K562 (cell line): ENCODE measurements at regions not wholly inside any gene's neighbourhood (a gene's known extent, or its start where the extent isn't known, plus 50 kb on each side); places are given as distances from the start of the nearest gene placed in this dataset.

Experiments
- ATAC-seq: fragments of 200-7000 bp; cut with Tn5 transposase; 3 replicates; pipeline ENCODE4 v1.9.1; 2020; ENCODE audit warnings: moderate library complexity
- BruUV-seq: library from RNA; stranded (reverse); fragments of 400-500 nt; replicated peaks from 2 replicates; lab custom pipeline; 2021; lab: Mats Ljungman, UMichigan
- CTCF ChIA-PET: fragments of 300-600 bp; formaldehyde crosslinking; extraction: SDS; loops from one replicate; lab custom pipeline; 2021; ENCODE audit warnings: low intra/inter-chr PET ratio; lab: Yijun Ruan, JAX
- POLR2A ChIA-PET: fragments of 300-600, 350-650 bp; sonication (Branson Sonifier 250); formaldehyde crosslinking; extraction: SDS; loops from one replicate; lab custom pipeline; 2021; ENCODE audit warnings: antibody characterized with exemption, inconsistent platforms; lab: Yijun Ruan, JAX
- DNase-seq, 4 experiments: peaks; one replicate each; pipeline versions ENCODE4 v3.0.0 to v3.0.0-alpha.2; 2011 to 2018; ENCODE audit warnings: low spot score in 3 of 4, mixed read lengths in 3 of 4; ENCODE audit errors: extremely low read depth in 1 of 4
- FAIRE-seq: peaks from 2 replicates; lab custom pipeline; 2011; peaks lifted over from hg19 to GRCh38; lab: Jason Lieb, UNC
- H2AFZ ChIP-seq: 2 replicates; pipeline ENCODE4 v1.6.0; 2011; ENCODE audit warnings: low read depth, low read length, control low read depth, inconsistent platforms
- H3K27ac ChIP-seq: fragments of 200-600 bp; 3 replicates; pipeline ENCODE4 v1.8.0; 2011; ENCODE audit warnings: low read depth, mild to moderate bottlenecking, control low read depth, inconsistent platforms, low read length, moderate library complexity, mixed read lengths; ENCODE audit errors: extremely low read depth
- H3K27me3 ChIP-seq, 2 experiments: fragments of 300-600 bp in 1 of 2; 2 replicates in 1 of 2; 3 replicates in 1 of 2; pipeline versions ENCODE4 v1.6.0 to v1.8.0; 2011; ENCODE audit warnings: inconsistent platforms in 2 of 2, low read length in 2 of 2, mild to moderate bottlenecking in 1 of 2, mixed read lengths in 1 of 2, moderate library complexity in 1 of 2; ENCODE audit not compliant: control insufficient read depth in 2 of 2, insufficient read depth in 2 of 2
- H3K36me3 ChIP-seq: fragments of 300-600 bp; 3 replicates; pipeline ENCODE4 v1.8.0; 2011; ENCODE audit warnings: mild to moderate bottlenecking, low read length, inconsistent platforms; ENCODE audit not compliant: control insufficient read depth, insufficient read depth
- H3K4me1 ChIP-seq, 2 experiments: fragments of 200-600 bp in 1 of 2; replicated peaks in 1 of 2; 2 replicates in 1 of 2; 3 replicates in 1 of 2; pipeline versions ENCODE4 v1.5.1 to v1.8.0; 2011; ENCODE audit warnings: inconsistent platforms in 2 of 2, low read length in 2 of 2, mild to moderate bottlenecking in 1 of 2, mixed read lengths in 1 of 2, moderate library complexity in 1 of 2; ENCODE audit not compliant: control insufficient read depth in 2 of 2, insufficient read depth in 2 of 2
- H3K4me2 ChIP-seq: 2 replicates; pipeline ENCODE4 v1.6.1; 2011; ENCODE audit warnings: low read length, control low read depth, inconsistent platforms, mixed read lengths; ENCODE audit not compliant: insufficient read depth
- H3K4me3 ChIP-seq: fragments of 200-600 bp; sonication (generic), shearing (Covaris generic); 2 replicates; pipeline ENCODE4 v1.5.1; 2016; ENCODE audit warnings: control low read depth, inconsistent platforms
- H3K79me2 ChIP-seq: fragments of 200-600 bp; 3 replicates; pipeline ENCODE4 v1.8.0; 2011; ENCODE audit warnings: low read length, inconsistent platforms; ENCODE audit not compliant: control insufficient read depth, insufficient read depth
- H3K9ac ChIP-seq, 2 experiments: 2 replicates each; pipeline versions ENCODE4 v1.6.0 to v1.6.1; 2011; ENCODE audit warnings: low read depth in 2 of 2, low read length in 2 of 2, control low read depth in 1 of 2, inconsistent platforms in 1 of 2, mild to moderate bottlenecking in 1 of 2, mixed read lengths in 1 of 2; ENCODE audit not compliant: insufficient read depth in 1 of 2
- H3K9me1 ChIP-seq: one replicate; pipeline ENCODE4 v1.6.0; 2011; ENCODE audit warnings: inconsistent platforms, mild to moderate bottlenecking, low read length, moderate library complexity; ENCODE audit not compliant: control insufficient read depth, insufficient read depth
- H3K9me3 ChIP-seq: replicated peaks from 2 replicates; pipeline ENCODE4 v1.5.1; 2011; ENCODE audit warnings: low read depth, low read length, inconsistent platforms; ENCODE audit not compliant: control insufficient read depth, insufficient read depth
- H4K20me1 ChIP-seq: replicated peaks from 2 replicates; pipeline ENCODE4 v1.6.1; 2011; ENCODE audit warnings: low read length, inconsistent platforms, mixed read lengths; ENCODE audit not compliant: control insufficient read depth, insufficient read depth
- ASH1L ChIP-seq: fragments of 450-650 bp; IDR thresholded peaks from 2 replicates; pipeline ENCODE4 v1.6.1; 2018; ENCODE audit warnings: borderline replicate concordance, mild to moderate bottlenecking, low read depth; ENCODE audit not compliant: partially characterized antibody
- BDP1 ChIP-seq: IDR thresholded peaks from 3 replicates; pipeline ENCODE4 v1.6.1; 2011; ENCODE audit not compliant: insufficient read length, insufficient read depth
- CSDE1 ChIP-seq, 2 experiments: fragments of 450-650 bp; IDR thresholded peaks; 2 replicates each; pipeline ENCODE4 v1.6.1; 2016; ENCODE audit warnings: mild to moderate bottlenecking in 1 of 2
- EP400 ChIP-seq: fragments of 450-650 bp; IDR thresholded peaks from 2 replicates; pipeline ENCODE4 v1.6.1; 2017; ENCODE audit warnings: antibody characterized with exemption, mild to moderate bottlenecking, moderate library complexity
- ETV5 ChIP-seq: sonication (generic); formaldehyde crosslinking; IDR thresholded peaks from 2 replicates; pipeline ENCODE4 v1.4.0; 2020; ENCODE audit warnings: low read depth, mild to moderate bottlenecking, missing genetic modification reagents
- EWSR1 ChIP-seq: fragments of 450-650 bp; IDR thresholded peaks from 2 replicates; pipeline ENCODE4 v1.6.1; 2018; ENCODE audit warnings: borderline replicate concordance, mild to moderate bottlenecking, low read depth, moderate library complexity; ENCODE audit not compliant: partially characterized antibody
- HDAC1 ChIP-seq, 2 experiments: fragments of 450-650 bp; IDR thresholded peaks; 2 replicates each; pipeline ENCODE4 v1.6.1; 2016 to 2017; ENCODE audit warnings: inconsistent platforms in 1 of 2, mild to moderate bottlenecking in 1 of 2, moderate library complexity in 1 of 2
- HOXB6 ChIP-seq: fragments of 250-450 bp; sonication (Bioruptor Pico); IDR thresholded peaks from 2 replicates; pipeline ENCODE4 v1.5.1; 2022; ENCODE audit warnings: mild to moderate bottlenecking, borderline replicate concordance
- ILK ChIP-seq: fragments of 450-650 bp; IDR thresholded peaks from 2 replicates; pipeline ENCODE4 v1.6.1; 2016; ENCODE audit warnings: missing genetic modification characterization, low read depth, mild to moderate bottlenecking, missing compliant biosample characterization, moderate library complexity, borderline replicate concordance
- L3MBTL2 ChIP-seq: fragments of 450-650 bp; IDR thresholded peaks from 2 replicates; pipeline ENCODE4 v1.6.1; 2016; ENCODE audit warnings: mild to moderate bottlenecking, moderate library complexity
- MECOM ChIP-seq: fragments of 250-450 bp; sonication (Bioruptor Pico); IDR thresholded peaks from 2 replicates; pipeline ENCODE4 v1.8.0; 2022; ENCODE audit warnings: inconsistent platforms
- NFYB ChIP-seq: IDR thresholded peaks from 2 replicates; pipeline ENCODE4 v1.6.1; 2011; ENCODE audit warnings: mild to moderate bottlenecking, moderate library complexity; ENCODE audit not compliant: insufficient read length; ENCODE audit errors: extremely low read depth
- RAD51 ChIP-seq: fragments of 450-650 bp; IDR thresholded peaks from 2 replicates; pipeline ENCODE4 v1.7.1; 2016; ENCODE audit warnings: low read depth, mild to moderate bottlenecking, borderline replicate concordance
- STAT5A ChIP-seq: IDR thresholded peaks from 2 replicates; pipeline ENCODE4 v1.6.1; 2012; ENCODE audit warnings: low read length, inconsistent platforms, borderline replicate concordance
- ZBTB17 ChIP-seq: fragments of 450-650 bp; formaldehyde crosslinking; IDR thresholded peaks from 2 replicates; pipeline ENCODE4 v1.4.0; 2020; ENCODE audit warnings: mild to moderate bottlenecking
- ZNF197 ChIP-seq: fragments of 200-800 bp; sonication (Bioruptor generic); IDR thresholded peaks from 2 replicates; pipeline ENCODE4 v1.6.1; 2016; ENCODE audit warnings: low read depth, missing genetic modification characterization, missing compliant biosample characterization
- WGBS: fragments of 100-300 bp; shearing (Covaris generic); methylation state at CpG from one replicate; pipeline ENCODE4 v1.1.6; 2016; ENCODE audit warnings: low coverage, mixed read lengths; ENCODE audit not compliant: insufficient coverage; ENCODE audit errors: missing lambda C conversion rate; 5-methylcytosine and 5-hydroxymethylcytosine counted together
- in situ Hi-C: fragments of 300-500 bp; cut with MboI; formaldehyde crosslinking; loops from 4 replicates; pipeline ENCODE4 v1.15.0; 2018; ENCODE audit warnings: inconsistent platforms, mixed read lengths
- intact Hi-C: fragments of 100-400 bp; cut with micrococcal nuclease; formaldehyde crosslinking; loops from 2 replicates; pipeline ENCODE4 v1.14.2; 2022
- TF ChIP-seq, protein P1 (sequence below): fragments of 250-450 bp; sonication (Bioruptor Pico); IDR thresholded peaks from 2 replicates; pipeline ENCODE4 v1.5.0; 2021; ENCODE audit warnings: mild to moderate bottlenecking, moderate library complexity
- TF ChIP-seq, protein P2 (sequence below), 2 experiments: fragments of 250-450 bp in 1 of 2; fragments of 450-650 bp in 1 of 2; sonication (Bioruptor Pico) in 1 of 2; IDR thresholded peaks; 2 replicates each; pipeline versions ENCODE4 v1.6.1 to v1.8.0; 2016 to 2021; ENCODE audit warnings: mild to moderate bottlenecking in 2 of 2, moderate library complexity in 2 of 2, missing compliant biosample characterization in 1 of 2, missing genetic modification characterization in 1 of 2

DNA sequence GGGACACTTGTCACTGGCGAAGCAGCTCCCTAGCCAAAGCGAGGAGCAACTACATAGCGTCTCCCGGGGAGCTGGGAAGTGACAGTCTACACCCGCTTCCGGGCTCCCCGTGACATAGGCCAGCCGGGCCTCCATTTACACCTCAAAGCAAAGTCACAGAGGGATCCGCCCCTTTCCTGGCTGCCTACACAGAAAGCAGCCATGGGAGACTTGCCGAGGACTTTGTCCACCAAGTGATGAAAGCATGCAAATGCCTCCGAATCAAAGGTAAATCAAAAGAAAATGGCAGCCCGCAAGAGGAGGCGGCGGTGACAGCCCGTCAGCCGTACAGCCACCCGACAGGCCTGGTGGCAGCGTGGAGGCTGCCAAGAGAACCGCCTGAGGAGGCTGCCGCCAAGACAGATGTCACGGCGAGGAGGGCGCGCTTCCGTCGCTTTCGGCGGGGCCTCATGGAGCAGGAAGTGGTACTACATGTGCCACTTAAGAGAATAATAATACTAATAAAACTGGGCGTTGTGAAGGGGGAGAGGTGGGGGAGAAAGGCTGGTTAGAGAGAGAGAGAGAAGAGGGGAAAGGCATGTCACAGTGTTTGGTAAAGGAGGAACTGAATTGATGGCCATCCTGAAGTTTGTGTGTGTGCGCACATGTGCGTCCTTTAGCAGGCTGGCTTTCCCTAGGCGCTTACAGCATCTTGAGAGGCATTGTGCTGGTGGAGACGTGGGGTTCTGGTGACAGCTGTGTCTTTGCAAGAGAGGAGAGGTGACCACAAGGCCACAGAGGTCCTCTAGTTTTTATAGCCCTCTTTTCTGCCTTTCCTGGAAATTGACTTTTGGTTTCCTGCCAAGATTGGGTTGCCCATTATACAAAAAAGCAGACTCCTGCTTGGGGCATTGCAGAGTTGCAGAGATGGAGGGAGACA is 661.7 kb downstream of the VRK1 start:
- BruUV-seq: no TSS peak
- no peaks in the 10 kb centered on the region for H3K9me1 ChIP-seq
- no peak overlapping the region; the same call in 1 of the 2 replicates for H2AFZ ChIP-seq
- no peak overlapping the region for H3K4me2 ChIP-seq
- TF ChIP-seq NFYB (no peak), HOXB6 (CRISPR knock-in tag) (no peak), MECOM (no peak), BDP1 (no peak), ZNF197 (CRISPR knock-in tag) (no peak), CSDE1 (IDR thresholded peaks at IDR 0.05) (no peak), HDAC1 (IDR thresholded peaks at IDR 0.05) (no peak), ZBTB17 (no peak), EP400 (no peak), EWSR1 (no peak), ASH1L (no peak), ETV5 (CRISPR knock-in tag) (no peak), STAT5A (no peak), L3MBTL2 (no peak), RAD51 (no peak), ILK (tag) (no peak)
- TF ChIP-seq, protein P1, sequence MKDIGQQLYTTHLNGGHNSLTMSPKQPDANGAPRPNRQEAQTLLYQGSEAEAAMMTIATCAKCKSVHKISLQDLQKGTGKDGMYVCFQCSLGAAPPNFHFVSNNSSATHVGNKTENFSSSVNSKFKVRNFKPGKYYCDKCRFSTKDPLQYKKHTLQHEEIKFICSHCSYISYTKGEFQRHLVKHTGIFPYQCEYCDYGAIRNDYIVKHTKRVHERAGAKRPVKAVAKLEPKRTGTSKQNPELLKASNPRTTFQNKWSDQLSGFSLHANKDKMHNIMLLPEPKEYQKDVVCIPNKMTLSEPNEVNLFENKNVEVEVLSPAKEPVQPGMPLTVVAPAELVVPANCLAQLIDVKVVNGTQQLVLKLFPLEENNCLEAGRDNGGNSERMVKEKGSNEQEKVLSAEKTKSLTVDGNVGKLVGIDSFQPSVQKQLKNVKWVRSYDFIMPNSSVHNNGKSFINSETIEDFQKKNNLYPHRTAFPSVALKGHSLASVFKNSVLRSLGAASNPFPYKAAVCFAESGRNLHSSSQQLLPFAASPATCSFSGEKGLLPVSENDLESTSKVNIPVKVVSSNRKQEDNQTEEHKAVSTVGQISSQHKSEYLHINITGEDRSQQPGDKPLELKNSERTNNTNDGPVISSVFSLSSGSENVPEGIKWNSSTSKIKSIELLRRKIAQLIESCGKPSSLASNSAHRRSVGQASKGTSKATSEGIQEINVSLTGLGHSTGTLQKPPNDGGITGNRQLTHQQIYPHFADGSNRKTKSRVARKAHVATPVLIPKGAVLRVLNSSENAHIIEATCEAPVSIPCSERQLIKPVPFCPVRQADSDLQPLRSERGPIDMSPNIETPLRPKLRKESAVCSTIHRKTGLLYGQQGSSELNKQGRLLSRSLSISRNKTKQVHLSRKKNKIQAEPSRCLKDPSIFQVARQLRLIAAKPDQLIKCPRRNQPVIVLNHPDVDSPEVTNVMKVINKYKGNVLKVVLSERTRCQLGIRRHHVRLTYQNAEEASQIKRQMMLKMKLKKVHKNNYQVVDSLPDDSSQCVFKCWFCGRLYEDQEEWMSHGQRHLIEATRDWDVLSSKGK: no peak
- TF ChIP-seq, protein P2, sequence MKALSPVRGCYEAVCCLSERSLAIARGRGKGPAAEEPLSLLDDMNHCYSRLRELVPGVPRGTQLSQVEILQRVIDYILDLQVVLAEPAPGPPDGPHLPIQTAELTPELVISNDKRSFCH (CRISPR knock-in tag; IDR thresholded peaks at IDR 0.05): no peak
- TF ChIP-seq, protein P2 (tag; IDR thresholded peaks at IDR 0.05): no peak
- H3K4me1 ChIP-seq: no peaks in the 10 kb centered on the region
- ChIA-PET CTCF (no interaction called here), POLR2A (no interaction called here)
- intact Hi-C loops: no loop called here
- peaks cover 0 to 5% of the 10 kb centered on the region in 2 experiments; a peak in 1 of 5 replicates for H3K27me3 ChIP-seq
- H3K9ac ChIP-seq: no peak overlapping the region
- H4K20me1 ChIP-seq: no peaks in the 10 kb centered on the region
- FAIRE-seq (no peak), ATAC-seq (peak; percentile 49; the same call in 1 of the 3 replicates), DNase-seq (no peak)
- H3K79me2 ChIP-seq: no peaks in the 10 kb centered on the region
- no peak overlapping the region for H3K4me3 ChIP-seq
- no peaks in the 10 kb centered on the region for H3K9me3 ChIP-seq
- H3K36me3 ChIP-seq: no peaks in the 10 kb centered on the region
- in situ Hi-C loops: no loop called here
- H3K27ac ChIP-seq: no peak overlapping the region
- 2% methylated on average over 28 of the region's 33 CpGs for WGBS
